ENCODE measurements at regions not wholly inside any gene's neighbourhood (a gene's known extent, or its start where the extent isn't known, plus 50 kb on each side); places are given as distances from the start of the nearest gene placed in this dataset.
"Not testable (repeated sequence)": the region's sequence is repeated elsewhere in the genome, so short reads cannot be mapped to it uniquely, and the experiment has no call there.

GRCh38 chr4:84215217-84215616 is 283.9 kb downstream of the NKX6-1 start:
- ATAC-seq = no peak
- Histone ChIP-seq H3K4me3 (ENCODE audit: low read depth in 2 of 2, low read length in 2 of 2) (no peak overlapping the region), H3K9me3 (ENCODE audit: control insufficient read depth, insufficient read depth, low read depth, low read length) (no peaks in the 10 kb centered on the region), H3K36me3 (ENCODE audit: control insufficient read depth, insufficient read depth, low read length) (no peaks in the 10 kb centered on the region), H3K4me1 (ENCODE audit: control insufficient read depth, insufficient read depth, low read length) (no peaks in the 10 kb centered on the region), H3K27me3 (ENCODE audit: control insufficient read depth, insufficient read depth, low read length) (no peaks in the 10 kb centered on the region), H3K27ac (ENCODE audit: low read length) (no peak overlapping the region)
- intact Hi-C loops (cut with micrococcal nuclease; ENCODE audit: unreplicated experiment) (no loop called here), in situ Hi-C loops (cut with HindIII; ENCODE audit: low pct_unique_long_range_greater_than_20kb, low sequenced_read_pairs) (no loop called here)
- TF ChIP-seq CTCF (IDR thresholded peaks at IDR 0.05) = no peak
- TF ChIP-seq SIN3A (IDR thresholded peaks at IDR 0.05; ENCODE audit: borderline replicate concordance, insufficient read depth, low read depth, low read length) = no peak
- no peak for TF ChIP-seq POLR2AphosphoS5 (IDR thresholded peaks at IDR 0.05; ENCODE audit: low read depth, low read length)
- TF ChIP-seq TCF7L2 (IDR thresholded peaks at IDR 0.05; ENCODE audit: low read depth, low read length) = no peak
- TF ChIP-seq REST (IDR thresholded peaks at IDR 0.05; ENCODE audit: insufficient read depth in 1 of 2, low read depth in 2 of 2, low read length in 1 of 2) = no peak
- ChIA-PET POLR2A (no interaction called here), CTCF (no interaction called here)
- DNase-seq (ENCODE audit: low read depth, low spot score) = no peak
- BruUV-seq (replicated peaks) = no TSS peak

- intact Hi-C loops (cut with micrococcal nuclease; ENCODE audit: unreplicated experiment); POLR2A ChIA-PET; in situ Hi-C loops (cut with HindIII; ENCODE audit: low pct_unique_long_range_greater_than_20kb, low sequenced_read_pairs); CTCF ChIA-PET; H3K27me3 ChIP-seq (ENCODE audit: control insufficient read depth, insufficient read depth, low read length); H3K9me3 ChIP-seq (ENCODE audit: control insufficient read depth, insufficient read depth, low read depth, low read length); H3K4me1 ChIP-seq (ENCODE audit: control insufficient read depth, insufficient read depth, low read length); DNase-seq (ENCODE audit: low read depth, low spot score); H3K4me3 ChIP-seq (ENCODE audit: low read depth in 2 of 2, low read length in 2 of 2); ATAC-seq; H3K36me3 ChIP-seq (ENCODE audit: control insufficient read depth, insufficient read depth, low read length); BruUV-seq (replicated peaks); H3K27ac ChIP-seq (ENCODE audit: low read length): not testable (repeated sequence)
Observed at GRCh38 chr4:84206226-84206625, 292.9 kb downstream of the NKX6-1 start.

- ATAC-seq = no peak
- DNase-seq (ENCODE audit: low read depth, low spot score) = no peak
- in situ Hi-C loops (cut with HindIII; ENCODE audit: low pct_unique_long_range_greater_than_20kb, low sequenced_read_pairs) (no loop called here), intact Hi-C loops (cut with micrococcal nuclease; ENCODE audit: unreplicated experiment) (no loop called here)
- H3K27ac ChIP-seq (ENCODE audit: low read length) = no peak overlapping the region
- ChIA-PET POLR2A (no interaction called here), CTCF (no interaction called here)
- no peak overlapping the region for H3K4me3 ChIP-seq (ENCODE audit: low read depth in 2 of 2, low read length in 2 of 2)
- H3K9me3 ChIP-seq (ENCODE audit: control insufficient read depth, insufficient read depth, low read depth, low read length) = no peaks in the 10 kb centered on the region
- H3K4me1 ChIP-seq (ENCODE audit: control insufficient read depth, insufficient read depth, low read length) = no peaks in the 10 kb centered on the region
- H3K36me3 ChIP-seq (ENCODE audit: control insufficient read depth, insufficient read depth, low read length) = no peaks in the 10 kb centered on the region
- no peaks in the 10 kb centered on the region; the same call in 1 of the 2 replicates for H3K27me3 ChIP-seq (ENCODE audit: control insufficient read depth, insufficient read depth, low read length)
- no TSS peak for BruUV-seq (replicated peaks)
- TF ChIP-seq POLR2AphosphoS5 (IDR thresholded peaks at IDR 0.05; ENCODE audit: low read depth, low read length) (no peak), REST (IDR thresholded peaks at IDR 0.05; ENCODE audit: insufficient read depth in 1 of 2, low read depth in 2 of 2, low read length in 1 of 2) (no peak), CTCF (IDR thresholded peaks at IDR 0.05) (no peak), TCF7L2 (IDR thresholded peaks at IDR 0.05; ENCODE audit: low read depth, low read length) (no peak), SIN3A (IDR thresholded peaks at IDR 0.05; ENCODE audit: borderline replicate concordance, insufficient read depth, low read depth, low read length) (no peak)
Observed at GRCh38 chr4:84189144-84189543, 309.9 kb downstream of the NKX6-1 start.
